ENCODE measurements at regions not wholly inside any gene's neighbourhood (a gene's known extent, or its start where the extent isn't known, plus 50 kb on each side); places are given as distances from the start of the nearest gene placed in this dataset.

DNA sequence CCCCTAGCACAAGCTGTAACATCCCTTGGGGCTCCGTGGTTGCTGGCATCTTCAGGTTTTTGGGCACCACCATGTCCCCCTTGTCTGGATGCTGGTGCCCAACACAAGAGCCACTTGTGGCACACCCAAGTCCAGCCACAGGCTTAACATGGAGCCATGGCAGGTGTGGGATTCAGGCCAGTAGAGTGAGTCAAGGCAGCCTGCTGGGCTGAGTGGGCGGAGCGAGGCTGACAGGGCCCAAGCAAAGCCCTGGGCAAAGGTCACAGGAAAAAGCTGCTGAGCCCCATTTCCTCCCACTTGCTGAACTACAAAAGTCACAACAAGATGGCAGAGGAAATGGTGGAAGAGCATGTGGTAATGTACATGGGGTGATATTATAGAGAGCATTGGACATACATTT is 950.7 kb upstream of the FLRT2 start:
- no peaks in the 10 kb centered on the region for H3K9me3 ChIP-seq (ENCODE audit: severe bottlenecking)

DNA sequence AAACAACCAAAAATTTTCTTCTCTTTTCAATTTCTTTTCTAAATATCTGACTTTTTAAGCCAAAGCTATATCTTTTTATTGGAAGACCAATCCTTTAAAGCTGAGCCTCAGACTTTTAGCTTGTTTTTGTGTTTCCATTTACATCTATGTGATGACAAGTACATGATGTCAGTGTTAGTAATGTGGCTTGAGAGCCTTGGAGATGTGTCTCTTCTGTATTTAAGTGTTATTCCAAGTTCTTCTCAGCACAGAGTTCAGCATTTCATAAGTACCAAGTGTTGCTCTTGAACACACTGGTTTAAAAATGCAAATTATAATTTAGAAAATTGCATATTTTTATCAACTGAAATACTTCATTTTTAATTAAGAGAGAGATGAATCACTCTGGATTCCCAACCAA is 948.9 kb upstream of the FLRT2 start:
- ATAC-seq (ENCODE audit: low read depth) (no peak), DNase-seq (ENCODE audit: low spot score) (no peak)
- Histone ChIP-seq H3K36me3 (ENCODE audit: low read depth) (no peaks in the 10 kb centered on the region), H3K9me3 (ENCODE audit: severe bottlenecking) (no peaks in the 10 kb centered on the region), H3K4me1 (ENCODE audit: insufficient read depth, poor library complexity, severe bottlenecking) (no peaks in the 10 kb centered on the region), H3K4me3 (ENCODE audit: severe bottlenecking) (no peak overlapping the region), H3K27me3 (ENCODE audit: insufficient read depth, poor library complexity, severe bottlenecking) (peaks cover 3% of the 10 kb centered on the region), H3K27ac (ENCODE audit: poor library complexity, severe bottlenecking) (no peak overlapping the region)
- TF ChIP-seq, protein P1, sequence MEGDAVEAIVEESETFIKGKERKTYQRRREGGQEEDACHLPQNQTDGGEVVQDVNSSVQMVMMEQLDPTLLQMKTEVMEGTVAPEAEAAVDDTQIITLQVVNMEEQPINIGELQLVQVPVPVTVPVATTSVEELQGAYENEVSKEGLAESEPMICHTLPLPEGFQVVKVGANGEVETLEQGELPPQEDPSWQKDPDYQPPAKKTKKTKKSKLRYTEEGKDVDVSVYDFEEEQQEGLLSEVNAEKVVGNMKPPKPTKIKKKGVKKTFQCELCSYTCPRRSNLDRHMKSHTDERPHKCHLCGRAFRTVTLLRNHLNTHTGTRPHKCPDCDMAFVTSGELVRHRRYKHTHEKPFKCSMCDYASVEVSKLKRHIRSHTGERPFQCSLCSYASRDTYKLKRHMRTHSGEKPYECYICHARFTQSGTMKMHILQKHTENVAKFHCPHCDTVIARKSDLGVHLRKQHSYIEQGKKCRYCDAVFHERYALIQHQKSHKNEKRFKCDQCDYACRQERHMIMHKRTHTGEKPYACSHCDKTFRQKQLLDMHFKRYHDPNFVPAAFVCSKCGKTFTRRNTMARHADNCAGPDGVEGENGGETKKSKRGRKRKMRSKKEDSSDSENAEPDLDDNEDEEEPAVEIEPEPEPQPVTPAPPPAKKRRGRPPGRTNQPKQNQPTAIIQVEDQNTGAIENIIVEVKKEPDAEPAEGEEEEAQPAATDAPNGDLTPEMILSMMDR (IDR thresholded peaks at IDR 0.05; ENCODE audit: poor library complexity, severe bottlenecking) = no peak

More for the DNA sequence above, 950.7 kb upstream of the FLRT2 start:
- Histone ChIP-seq H3K27ac (ENCODE audit: poor library complexity, severe bottlenecking) (no peak overlapping the region), H3K4me3 (ENCODE audit: severe bottlenecking) (no peak overlapping the region), H3K27me3 (ENCODE audit: insufficient read depth, poor library complexity, severe bottlenecking) (peaks cover 3% of the 10 kb centered on the region), H3K36me3 (ENCODE audit: low read depth) (no peaks in the 10 kb centered on the region), H3K4me1 (ENCODE audit: insufficient read depth, poor library complexity, severe bottlenecking) (no peaks in the 10 kb centered on the region)
- no peak for DNase-seq (ENCODE audit: low spot score)
- ATAC-seq (ENCODE audit: low read depth) = no peak
- TF ChIP-seq, protein P1 (IDR thresholded peaks at IDR 0.05; ENCODE audit: poor library complexity, severe bottlenecking) = no peak

DNA sequence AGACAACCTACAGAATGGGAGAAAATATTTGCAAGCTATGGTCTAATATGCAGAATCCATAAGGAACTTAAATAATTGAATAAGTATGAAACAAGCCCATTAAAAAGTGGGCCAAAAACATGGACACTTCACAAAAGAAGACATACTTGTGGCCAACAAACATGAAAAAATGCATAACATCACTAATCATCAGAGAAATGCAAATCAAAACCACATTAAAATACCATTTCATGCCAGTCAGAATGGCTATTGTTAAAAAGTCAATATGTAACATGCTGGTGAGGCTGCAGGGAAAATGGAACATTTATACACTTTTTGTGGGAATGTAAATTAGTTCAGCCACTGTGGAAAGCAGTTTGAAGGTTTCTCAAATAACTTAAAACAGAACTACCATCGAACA is 945.4 kb upstream of the FLRT2 start:
- ATAC-seq (ENCODE audit: low read depth) (no peak), DNase-seq (ENCODE audit: low spot score) (no peak)
- Histone ChIP-seq H3K4me1 (ENCODE audit: insufficient read depth, poor library complexity, severe bottlenecking) (no peaks in the 10 kb centered on the region), H3K36me3 (ENCODE audit: low read depth) (no peaks in the 10 kb centered on the region), H3K27me3 (ENCODE audit: insufficient read depth, poor library complexity, severe bottlenecking) (peaks cover 3% of the 10 kb centered on the region), H3K4me3 (ENCODE audit: severe bottlenecking) (no peak overlapping the region), H3K9me3 (ENCODE audit: severe bottlenecking) (no peaks in the 10 kb centered on the region), H3K27ac (ENCODE audit: poor library complexity, severe bottlenecking) (no peak overlapping the region)
- TF ChIP-seq, protein P1 (IDR thresholded peaks at IDR 0.05; ENCODE audit: poor library complexity, severe bottlenecking) = no peak

DNA sequence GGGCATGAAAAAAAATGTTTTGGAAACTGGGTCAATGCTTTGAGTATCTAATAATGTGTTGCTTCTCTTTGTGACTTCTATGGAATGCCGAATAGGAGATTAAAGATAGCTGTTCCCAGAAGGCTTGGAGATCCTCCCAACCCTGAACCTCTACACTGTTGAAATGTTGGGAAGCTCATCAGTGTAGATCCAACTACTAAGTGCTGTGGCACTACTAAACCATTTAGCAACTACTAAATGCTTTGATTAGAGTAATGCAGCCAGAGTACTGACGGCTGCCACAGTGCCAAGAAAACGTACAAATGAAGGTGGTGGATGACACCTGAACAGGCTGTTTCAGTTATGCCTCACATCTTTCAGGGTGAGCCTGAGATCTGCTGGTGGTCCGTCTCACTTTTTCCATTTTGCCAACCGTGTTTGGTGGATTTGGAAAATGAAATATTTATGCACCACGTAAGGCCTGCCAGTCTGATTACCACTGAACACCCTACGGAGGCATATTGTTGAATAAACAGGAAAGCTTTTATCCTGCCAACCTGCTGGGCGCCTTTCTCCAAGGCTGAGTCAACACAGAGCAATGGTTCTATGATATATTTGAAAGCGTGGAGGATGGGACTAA is 938.0 kb upstream of the FLRT2 start:
- H3K9me3 ChIP-seq (ENCODE audit: severe bottlenecking) = no peaks in the 10 kb centered on the region
- no peaks in the 10 kb centered on the region for H3K4me1 ChIP-seq (ENCODE audit: insufficient read depth, poor library complexity, severe bottlenecking)
- no peak overlapping the region for H3K27ac ChIP-seq (ENCODE audit: poor library complexity, severe bottlenecking)
- H3K36me3 ChIP-seq (ENCODE audit: low read depth) = no peaks in the 10 kb centered on the region
- DNase-seq (ENCODE audit: low spot score) (no peak), ATAC-seq (ENCODE audit: low read depth) (no peak)
- TF ChIP-seq, protein P1 (IDR thresholded peaks at IDR 0.05; ENCODE audit: poor library complexity, severe bottlenecking) = no peak
- peaks cover 4% of the 10 kb centered on the region for H3K27me3 ChIP-seq (ENCODE audit: insufficient read depth, poor library complexity, severe bottlenecking)
- no peak overlapping the region for H3K4me3 ChIP-seq (ENCODE audit: severe bottlenecking)

DNA sequence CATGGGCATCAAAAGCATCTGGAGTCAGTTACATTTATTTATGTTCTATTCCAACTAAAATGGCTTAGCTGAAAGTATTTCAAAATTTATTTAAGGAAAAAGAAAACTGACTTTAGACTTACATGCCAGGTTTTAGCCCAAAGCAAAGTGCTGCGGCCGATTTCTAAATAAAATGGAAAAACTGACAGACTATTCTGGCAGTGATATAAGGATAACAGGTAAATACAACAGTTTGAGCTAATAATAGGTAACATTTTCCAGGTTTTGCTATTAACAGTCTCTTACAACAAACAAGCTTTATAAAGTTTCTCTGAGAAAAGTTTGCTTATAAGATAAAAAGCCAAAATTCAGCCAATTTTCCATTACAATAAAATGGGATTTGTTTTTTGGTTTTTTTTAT is 937.2 kb upstream of the FLRT2 start:
- no peaks in the 10 kb centered on the region for H3K4me1 ChIP-seq (ENCODE audit: insufficient read depth, poor library complexity, severe bottlenecking)
- H3K27ac ChIP-seq (ENCODE audit: poor library complexity, severe bottlenecking) = no peak overlapping the region
- H3K36me3 ChIP-seq (ENCODE audit: low read depth) = no peaks in the 10 kb centered on the region
- no peak for DNase-seq (ENCODE audit: low spot score)
- TF ChIP-seq, protein P1 (IDR thresholded peaks at IDR 0.05; ENCODE audit: poor library complexity, severe bottlenecking) = no peak
- no peak overlapping the region for H3K4me3 ChIP-seq (ENCODE audit: severe bottlenecking)
- H3K9me3 ChIP-seq (ENCODE audit: severe bottlenecking) = no peaks in the 10 kb centered on the region
- ATAC-seq (ENCODE audit: low read depth) = no peak
- peaks cover 4% of the 10 kb centered on the region for H3K27me3 ChIP-seq (ENCODE audit: insufficient read depth, poor library complexity, severe bottlenecking)

All from RWPE2 (cell line).